M059J (cell line): ENCODE measurements at regions not wholly inside any gene's neighbourhood (a gene's known extent, or its start where the extent isn't known, plus 50 kb on each side); places are given as distances from the start of the nearest gene placed in this dataset.

Experiments used
- DNase-seq: peaks from one replicate; pipeline ENCODE4 v3.0.0-alpha.2; 2012; ENCODE audit warnings: low read depth

GRCh38 chr3:69535613-69536012 is 149.7 kb upstream of the FRMD4B start:
- no peak for DNase-seq

DNA sequence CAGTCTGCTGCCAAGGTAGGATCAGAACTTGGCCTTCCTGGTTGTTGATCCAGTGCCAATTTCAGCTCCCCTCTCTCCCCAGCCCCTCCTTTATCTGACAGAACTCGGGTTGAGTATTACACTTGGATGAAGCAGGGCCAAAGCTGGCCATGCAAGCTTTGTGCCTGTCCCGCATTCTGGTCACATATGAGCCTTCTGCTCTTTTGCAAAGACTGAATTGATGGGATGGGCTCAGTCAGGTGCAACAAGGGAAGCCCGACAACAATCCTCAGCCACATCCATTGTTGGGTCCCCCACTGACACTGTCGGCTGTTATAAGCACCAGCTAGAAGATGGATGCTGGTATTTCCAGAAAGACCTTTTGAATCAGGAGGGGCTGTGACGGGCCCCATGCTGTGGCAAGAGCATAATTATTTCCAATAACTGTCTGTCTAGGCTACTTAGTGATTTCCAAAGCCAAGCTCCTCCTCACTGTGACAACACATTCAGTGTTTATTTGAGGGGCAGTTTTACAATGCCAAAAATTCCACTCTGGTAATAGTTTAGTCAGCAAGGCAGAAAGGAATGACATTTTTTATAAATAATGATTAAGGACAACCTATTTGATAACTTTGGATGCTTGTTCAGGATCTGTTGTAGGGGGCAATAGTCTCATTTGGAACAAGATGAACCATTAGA is 146.8 kb upstream of the FRMD4B start:
- no peak for DNase-seq

DNA sequence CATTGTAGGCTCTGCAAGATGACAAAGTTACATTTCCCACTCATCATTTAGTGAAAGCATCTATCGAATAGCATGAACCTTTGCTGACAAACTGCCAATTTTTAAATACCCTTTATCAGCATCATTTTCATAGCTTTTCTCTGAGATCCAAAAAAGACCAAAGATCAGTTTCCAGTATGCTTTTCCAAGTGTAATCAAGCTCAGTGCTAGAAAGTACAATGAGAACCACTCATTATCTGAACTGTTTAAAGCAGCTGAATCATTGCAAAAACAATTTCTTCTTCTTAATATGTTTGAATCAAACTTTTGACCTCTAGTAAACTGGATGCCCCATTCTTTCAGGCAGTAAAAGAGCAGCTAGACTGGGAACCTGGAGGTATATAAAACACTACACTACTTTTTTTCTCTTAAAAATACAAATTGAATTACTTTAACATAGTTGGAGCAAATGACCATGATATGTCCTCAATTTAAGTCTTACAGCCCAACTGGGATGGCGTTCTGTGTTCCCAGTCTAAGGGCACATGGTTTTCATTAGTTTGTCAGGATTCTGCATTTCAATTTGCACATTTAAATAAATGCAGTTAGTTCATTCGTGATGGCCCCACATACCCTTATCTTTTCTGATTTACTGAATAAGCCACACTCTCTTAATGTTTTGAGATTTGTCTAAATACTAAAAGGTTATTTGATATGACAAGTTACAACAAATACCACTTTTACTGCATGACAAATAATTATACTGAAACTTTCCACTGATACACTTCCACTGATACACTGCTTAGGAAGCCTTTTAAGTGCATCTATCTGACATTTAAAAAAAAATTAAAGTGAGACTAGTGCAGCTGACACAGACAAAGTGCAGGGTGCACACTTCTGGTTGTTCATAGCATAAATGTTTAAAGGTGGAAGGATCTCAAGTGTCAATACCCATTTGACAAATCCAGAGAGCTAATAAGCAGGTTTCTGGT is 146.0 kb upstream of the FRMD4B start:
- no peak for DNase-seq

DNA sequence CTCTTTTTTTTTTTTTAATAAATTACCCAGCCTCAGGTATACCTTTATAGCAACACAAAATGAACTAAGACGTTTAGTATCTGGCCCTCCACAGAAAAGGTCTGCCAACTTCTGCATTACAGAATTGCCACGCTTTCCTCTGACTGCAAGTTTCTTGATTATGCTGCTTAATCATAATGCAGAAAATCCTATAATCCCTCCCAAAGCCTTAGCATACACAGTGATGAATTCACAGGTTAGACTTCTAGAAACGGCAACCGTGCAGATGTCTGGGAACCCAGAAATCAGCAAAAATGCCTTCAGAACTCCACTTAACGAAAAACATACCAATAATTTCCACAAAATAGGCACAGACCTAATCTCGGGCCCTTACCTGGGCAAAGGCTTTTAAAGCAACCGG is 144.7 kb upstream of the FRMD4B start:
- no peak for DNase-seq

GRCh38 chr3:69527498-69527897 is 141.6 kb upstream of the FRMD4B start:
- DNase-seq, result no peak

GRCh38 chr3:69524816-69525215 is 138.9 kb upstream of the FRMD4B start:
- DNase-seq, result no peak

- DNase-seq, result no peak
These were observed 135.4 kb upstream of the FRMD4B start for GRCh38 chr3:69521286-69521685.

DNA sequence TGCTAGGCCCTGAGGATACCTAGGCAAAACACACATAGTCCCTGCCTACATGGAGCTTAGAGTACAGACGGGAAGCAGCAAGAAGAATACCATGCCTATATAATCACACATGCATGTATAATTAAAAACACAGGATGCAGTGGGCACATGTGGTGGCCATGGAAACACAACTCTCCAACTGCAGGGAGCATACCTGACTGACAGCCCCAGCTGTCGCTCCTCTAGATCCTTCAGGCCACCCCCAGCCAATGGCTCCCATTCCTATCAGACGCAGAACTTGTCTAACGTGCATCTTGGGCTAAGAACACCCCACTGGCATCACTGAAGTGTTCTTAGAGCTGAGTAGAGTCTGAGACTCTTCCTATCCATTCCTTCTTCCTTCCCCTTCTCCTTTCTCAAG is 125.5 kb upstream of the FRMD4B start:
- no peak for DNase-seq

DNA sequence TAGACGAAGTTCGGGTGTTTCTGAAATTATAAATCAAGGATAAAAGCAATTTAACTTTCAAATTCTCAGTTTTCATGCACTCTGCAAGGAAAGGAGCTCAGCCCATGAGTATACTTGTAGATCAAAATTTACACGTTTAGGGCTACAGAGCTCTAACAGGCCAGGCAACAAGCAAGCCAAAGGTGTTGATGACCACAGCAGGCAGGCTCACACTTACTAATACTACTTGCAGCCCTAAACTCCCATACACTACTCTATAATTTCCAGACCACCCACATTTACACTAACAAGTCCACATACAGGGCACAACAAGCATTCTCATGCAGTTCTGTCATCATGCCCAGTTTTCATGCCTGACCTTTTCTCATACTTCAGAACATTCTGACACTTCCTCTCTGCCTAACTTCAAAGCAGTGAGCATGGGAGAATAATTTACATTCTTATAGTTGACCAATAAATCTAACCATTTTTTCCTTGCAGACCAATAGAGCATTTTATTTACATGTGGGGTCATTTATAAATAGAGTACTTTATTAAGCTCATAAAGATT is 124.7 kb upstream of the FRMD4B start:
- no peak for DNase-seq

GRCh38 chr3:69509288-69509687 is 123.4 kb upstream of the FRMD4B start:
- DNase-seq, result no peak

GRCh38 chr3:69505770-69506407 is 120.0 kb upstream of the FRMD4B start:
- no peak for DNase-seq

DNA sequence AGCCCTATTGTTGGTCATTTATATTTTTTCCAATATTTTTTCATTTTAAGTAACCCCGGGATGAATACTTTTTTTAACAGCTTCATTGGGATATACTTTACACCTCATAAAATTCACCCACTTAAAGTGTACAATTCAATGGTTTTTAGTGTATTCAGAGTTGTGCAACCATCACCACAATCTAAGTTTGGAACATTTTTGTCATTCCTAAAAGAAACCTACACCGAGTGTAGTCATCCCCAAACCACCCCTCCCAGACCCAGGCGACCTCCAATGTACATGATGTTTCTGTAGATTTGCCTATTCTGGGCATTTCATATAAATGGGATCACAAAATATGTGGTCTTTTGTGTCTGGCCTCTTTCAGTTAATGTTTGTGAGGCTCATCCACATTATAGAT is 118.3 kb upstream of the FRMD4B start:
- DNase-seq, result no peak

GRCh38 chr3:69500604-69501003 is 114.7 kb upstream of the FRMD4B start:
- DNase-seq, result no peak

DNA sequence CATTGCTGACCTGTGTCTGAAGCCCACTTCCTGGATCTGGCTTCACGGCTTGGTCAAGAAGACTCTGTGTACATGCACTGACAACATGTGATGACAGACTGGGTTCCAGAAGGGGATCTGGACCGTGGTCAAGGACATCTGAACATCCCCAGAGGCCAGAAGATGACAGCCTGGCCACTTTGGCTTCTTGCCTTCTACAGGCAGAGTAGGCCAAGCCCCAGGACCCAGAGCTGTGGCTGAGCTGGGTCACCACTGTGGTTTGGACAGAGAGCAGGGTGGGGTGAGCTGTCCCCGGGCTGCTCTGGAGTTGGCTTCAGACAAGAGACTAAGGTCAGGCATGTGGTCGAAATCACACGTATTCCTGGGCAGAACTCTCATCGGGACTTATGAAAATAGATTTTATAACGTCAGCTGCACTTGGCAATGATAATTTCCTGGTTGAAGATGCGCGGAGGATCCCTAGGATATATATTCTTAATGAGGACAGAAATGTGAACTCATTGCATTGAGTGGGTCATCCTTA is 114.1 kb upstream of the FRMD4B start:
- DNase-seq, result peak; percentile 3

DNA sequence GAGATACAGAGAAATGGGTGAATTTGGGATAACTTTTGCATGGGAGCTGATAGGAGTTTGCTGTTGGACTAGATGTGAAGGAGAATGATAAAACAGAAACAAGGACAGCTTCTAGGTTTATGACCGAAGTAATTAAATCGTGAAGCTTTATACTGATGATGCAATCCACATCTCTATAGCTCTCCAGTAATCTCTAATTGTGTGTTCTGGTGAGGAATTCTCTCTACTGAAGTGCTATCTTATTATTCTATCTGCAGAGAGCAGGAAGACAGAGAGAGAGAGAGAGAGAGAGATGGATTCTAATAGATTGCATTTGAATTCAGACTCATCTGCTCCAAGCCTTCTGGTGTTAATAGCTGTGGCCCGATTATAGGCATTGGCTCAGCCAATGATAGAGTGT is 113.5 kb upstream of the FRMD4B start:
- DNase-seq, result no peak

GRCh38 chr3:69496856-69497255 is 111.0 kb upstream of the FRMD4B start:
- no peak for DNase-seq

DNA sequence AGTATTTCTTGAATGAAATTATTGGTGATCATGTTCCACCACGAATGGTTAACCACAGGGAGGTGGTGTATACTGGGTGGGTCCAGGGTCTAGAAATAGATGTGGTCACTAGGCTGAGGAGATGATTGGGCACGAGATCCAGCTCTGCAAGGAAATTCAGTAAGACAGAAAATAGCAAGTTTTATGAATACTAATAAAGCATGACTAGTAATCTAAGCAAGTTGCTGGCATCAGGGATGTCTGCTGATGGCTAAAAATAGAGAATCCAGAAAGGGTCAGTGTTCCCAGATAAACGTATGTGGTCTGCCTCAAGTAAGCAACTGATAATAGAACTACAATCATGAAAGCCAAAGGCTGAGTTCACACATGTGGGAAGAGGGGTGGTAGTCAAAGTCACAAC is 108.3 kb upstream of the FRMD4B start:
- DNase-seq, result no peak

GRCh38 chr3:69493157-69493556 is 107.3 kb upstream of the FRMD4B start:
- DNase-seq, result no peak

- DNase-seq, result no peak
These were observed 106.1 kb upstream of the FRMD4B start for GRCh38 chr3:69491975-69492374.

DNA sequence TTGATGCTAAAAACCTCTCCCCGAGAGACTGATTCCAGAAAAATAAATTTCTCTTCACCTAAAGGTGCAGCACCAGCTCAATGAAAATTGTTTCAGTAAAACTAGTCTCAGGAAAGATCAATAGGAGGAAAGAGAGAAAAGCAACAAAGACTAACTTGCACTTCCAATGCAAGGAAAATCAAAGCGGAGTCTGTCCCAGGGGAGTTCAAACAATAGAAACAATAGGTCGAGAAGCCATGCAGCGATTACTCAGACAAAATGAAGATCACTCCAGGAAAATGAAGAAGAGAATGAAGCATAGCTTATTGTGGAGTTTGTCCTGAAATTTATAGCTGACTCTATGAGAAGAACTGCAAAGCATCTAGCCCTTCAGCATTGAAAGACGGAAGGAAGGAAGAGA is 105.1 kb upstream of the FRMD4B start:
- DNase-seq, result no peak

GRCh38 chr3:69490235-69490634 is 104.3 kb upstream of the FRMD4B start:
- no peak for DNase-seq

DNA sequence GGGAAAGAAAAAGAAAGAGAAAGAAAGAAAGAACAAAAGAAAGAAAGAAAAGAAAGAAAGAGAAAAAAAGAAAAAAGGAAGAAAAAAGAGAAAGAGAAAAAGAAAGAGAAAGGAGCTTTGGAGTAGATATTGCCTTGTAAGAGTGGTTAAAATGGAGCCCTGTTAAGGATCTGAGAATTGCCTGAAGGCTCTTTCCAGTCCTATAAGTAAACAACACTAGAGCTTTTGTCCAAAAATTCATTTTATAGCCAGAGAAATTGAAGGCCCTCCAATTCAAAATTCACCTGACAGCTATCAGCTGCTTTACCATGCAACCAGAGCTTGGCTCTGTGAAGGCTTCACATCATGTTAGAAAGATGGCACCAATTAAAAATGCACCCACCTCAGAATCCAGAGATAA is 102.1 kb upstream of the FRMD4B start:
- no peak for DNase-seq
